ENCODE measurements at regions not wholly inside any gene's neighbourhood (a gene's known extent, or its start where the extent isn't known, plus 50 kb on each side); places are given as distances from the start of the nearest gene placed in this dataset.

- Histone ChIP-seq H2AFZ (ENCODE audit: low read length) (peak overlapping the region; percentile 18), H3K4me3 (ENCODE audit: insufficient read depth, low read length) (no peak overlapping the region), H3K36me3 (ENCODE audit: insufficient read depth, low read length) (no peaks in the 10 kb centered on the region), H3K27ac (ENCODE audit: low read depth, low read length) (no peak overlapping the region), H4K20me1 (ENCODE audit: insufficient read depth, low read length) (no peaks in the 10 kb centered on the region), H3K4me2 (ENCODE audit: insufficient read depth, low read length) (no peak overlapping the region), H3K9me3 (ENCODE audit: low read depth, low read length) (no peaks in the 10 kb centered on the region), H3K27me3 (ENCODE audit: insufficient read depth, low read length) (no peaks in the 10 kb centered on the region), H3K4me1 (ENCODE audit: insufficient read depth, low read length) (no peaks in the 10 kb centered on the region), H3K79me2 (ENCODE audit: insufficient read depth, low read length) (no peaks in the 10 kb centered on the region)
- TF ChIP-seq CTCF (IDR thresholded peaks at IDR 0.05; ENCODE audit: extremely low read depth, low read depth, low read length): no peak
- peak; percentile 8 for DNase-seq (ENCODE audit: insufficient read length, low spot score, missing footprints)
Measured at GRCh38 chr2:150872756-150873395, 385.4 kb upstream of the RND3 start.

- Histone ChIP-seq H3K27ac (ENCODE audit: low read depth, low read length) (no peak overlapping the region), H3K9me3 (ENCODE audit: low read depth, low read length) (no peaks in the 10 kb centered on the region), H2AFZ (ENCODE audit: low read length) (no peak overlapping the region), H3K36me3 (ENCODE audit: insufficient read depth, low read length) (no peaks in the 10 kb centered on the region), H3K4me1 (ENCODE audit: insufficient read depth, low read length) (no peaks in the 10 kb centered on the region), H4K20me1 (ENCODE audit: insufficient read depth, low read length) (no peaks in the 10 kb centered on the region), H3K79me2 (ENCODE audit: insufficient read depth, low read length) (no peaks in the 10 kb centered on the region), H3K27me3 (ENCODE audit: insufficient read depth, low read length) (no peaks in the 10 kb centered on the region), H3K4me3 (ENCODE audit: insufficient read depth, low read length) (no peak overlapping the region), H3K4me2 (ENCODE audit: insufficient read depth, low read length) (no peak overlapping the region)
- DNase-seq (ENCODE audit: insufficient read length, low spot score, missing footprints): no peak
- no peak for TF ChIP-seq CTCF (IDR thresholded peaks at IDR 0.05; ENCODE audit: extremely low read depth, low read depth, low read length)
Measured at GRCh38 chr2:150866431-150866830, 379.0 kb upstream of the RND3 start.

GRCh38 chr2:150863691-150864090 is 376.2 kb upstream of the RND3 start:
- Histone ChIP-seq H2AFZ (ENCODE audit: low read length) (no peak overlapping the region), H4K20me1 (ENCODE audit: insufficient read depth, low read length) (no peaks in the 10 kb centered on the region), H3K9me3 (ENCODE audit: low read depth, low read length) (no peaks in the 10 kb centered on the region), H3K27me3 (ENCODE audit: insufficient read depth, low read length) (no peaks in the 10 kb centered on the region), H3K36me3 (ENCODE audit: insufficient read depth, low read length) (no peaks in the 10 kb centered on the region), H3K4me1 (ENCODE audit: insufficient read depth, low read length) (no peaks in the 10 kb centered on the region), H3K4me2 (ENCODE audit: insufficient read depth, low read length) (no peak overlapping the region), H3K4me3 (ENCODE audit: insufficient read depth, low read length) (no peak overlapping the region), H3K79me2 (ENCODE audit: insufficient read depth, low read length) (no peaks in the 10 kb centered on the region), H3K27ac (ENCODE audit: low read depth, low read length) (no peak overlapping the region)
- TF ChIP-seq CTCF (IDR thresholded peaks at IDR 0.05; ENCODE audit: extremely low read depth, low read depth, low read length): no peak
- DNase-seq (ENCODE audit: insufficient read length, low spot score, missing footprints): no peak

GRCh38 chr2:150860301-150860700 is 372.8 kb upstream of the RND3 start:
- H3K4me3 ChIP-seq (ENCODE audit: insufficient read depth, low read length): no peak overlapping the region
- no peaks in the 10 kb centered on the region for H4K20me1 ChIP-seq (ENCODE audit: insufficient read depth, low read length)
- no peaks in the 10 kb centered on the region for H3K79me2 ChIP-seq (ENCODE audit: insufficient read depth, low read length)
- H3K4me2 ChIP-seq (ENCODE audit: insufficient read depth, low read length): no peak overlapping the region
- H3K36me3 ChIP-seq (ENCODE audit: insufficient read depth, low read length): no peaks in the 10 kb centered on the region
- no peaks in the 10 kb centered on the region for H3K27me3 ChIP-seq (ENCODE audit: insufficient read depth, low read length)
- no peak for DNase-seq (ENCODE audit: insufficient read length, low spot score, missing footprints)
- H2AFZ ChIP-seq (ENCODE audit: low read length): no peak overlapping the region
- H3K9me3 ChIP-seq (ENCODE audit: low read depth, low read length): no peaks in the 10 kb centered on the region
- H3K4me1 ChIP-seq (ENCODE audit: insufficient read depth, low read length): no peaks in the 10 kb centered on the region
- no peak for TF ChIP-seq CTCF (IDR thresholded peaks at IDR 0.05; ENCODE audit: extremely low read depth, low read depth, low read length)
- H3K27ac ChIP-seq (ENCODE audit: low read depth, low read length): no peak overlapping the region

Data from osteoblast (primary cell).